Neural cell (in vitro differentiated cells): ENCODE measurements at regions not wholly inside any gene's neighbourhood (a gene's known extent, or its start where the extent isn't known, plus 50 kb on each side); places are given as distances from the start of the nearest gene placed in this dataset.

Source experiments
- H2AFZ ChIP-seq: fragments of 200-600, 300-800 bp; sonication (generic), shearing (Covaris generic); 2 replicates; pipeline ENCODE4 v1.6.0; 2014; ENCODE audit warnings: low read depth, mild to moderate bottlenecking, antibody characterized with exemption, low read length, moderate library complexity
- H3F3A ChIP-seq: fragments of 200-600 bp; shearing (Covaris generic); 2 replicates; pipeline ENCODE4 v1.6.1; 2016; ENCODE audit warnings: mild to moderate bottlenecking, moderate library complexity, mixed read lengths, antibody characterized with exemption, low read length; ENCODE audit not compliant: insufficient read depth, poor library complexity, severe bottlenecking
- H3K27ac ChIP-seq: fragments of 200-600, 300-800 bp; sonication (generic), shearing (Covaris generic); 2 replicates; pipeline ENCODE4 v1.5.1; 2014; ENCODE audit warnings: mild to moderate bottlenecking, low read length, moderate library complexity
- H3K27me3 ChIP-seq: fragments of 300-800, 200-600 bp; sonication (generic), shearing (Covaris generic); 2 replicates; pipeline ENCODE4 v1.6.0; 2014; ENCODE audit warnings: mild to moderate bottlenecking, low read depth, low read length, moderate library complexity; ENCODE audit not compliant: insufficient read depth
- H3K36me3 ChIP-seq: fragments of 300-800, 200-600 bp; sonication (generic), shearing (Covaris generic); 2 replicates; pipeline ENCODE4 v1.5.1; 2014; ENCODE audit warnings: mild to moderate bottlenecking, antibody characterized with exemption, low read length, moderate library complexity; ENCODE audit not compliant: insufficient read depth
- H3K4me2 ChIP-seq: fragments of 300-800, 200-600 bp; sonication (generic), shearing (Covaris generic); 2 replicates; pipeline ENCODE4 v1.6.0; 2014; ENCODE audit warnings: mild to moderate bottlenecking, low read length
- H3K4me3 ChIP-seq: fragments of 300-800, 200-600 bp; sonication (generic), shearing (Covaris generic); 2 replicates; pipeline ENCODE4 v1.5.1; 2014; ENCODE audit warnings: mild to moderate bottlenecking, low read length, moderate library complexity
- H3K79me2 ChIP-seq: fragments of 200-600 bp; shearing (Covaris generic); replicated peaks from 2 replicates; pipeline ENCODE4 v1.6.0; 2014; ENCODE audit warnings: mild to moderate bottlenecking, low read length, moderate library complexity; ENCODE audit not compliant: insufficient read depth
- H3K9ac ChIP-seq: fragments of 300-800, 200-600 bp; sonication (generic), shearing (Covaris generic); 2 replicates; pipeline ENCODE4 v1.6.1; 2016; ENCODE audit warnings: mild to moderate bottlenecking, low read length, mixed read lengths
- H3K9me2 ChIP-seq: fragments of 200-600 bp; shearing (Covaris generic); 2 replicates; pipeline ENCODE4 v1.6.1; 2016; ENCODE audit warnings: mild to moderate bottlenecking, low read length, mixed read lengths; ENCODE audit not compliant: insufficient read depth
- H3K9me3 ChIP-seq: fragments of 200-600, 300-800 bp; sonication (generic), shearing (Covaris generic); 2 replicates; pipeline ENCODE4 v1.6.1; 2016; ENCODE audit warnings: mild to moderate bottlenecking, mixed run types, low read length, moderate library complexity, mixed read lengths
- H4K20me1 ChIP-seq: fragments of 200-600 bp; shearing (Covaris generic); 2 replicates; pipeline ENCODE4 v1.6.1; 2016; ENCODE audit warnings: mild to moderate bottlenecking, mixed run types; ENCODE audit not compliant: insufficient read depth
- CTCF ChIP-seq: fragments of 450-650 bp; IDR thresholded peaks from 2 replicates; pipeline ENCODE4 v1.5.1; 2014; ENCODE audit warnings: antibody characterized with exemption, mild to moderate bottlenecking, moderate library complexity; ENCODE audit not compliant: poor library complexity, severe bottlenecking
- EP300 ChIP-seq: fragments of 450-650 bp; conservative IDR thresholded peaks from 2 replicates; pipeline ENCODE4 v1.6.1; 2014; ENCODE audit warnings: antibody characterized with exemption, mild to moderate bottlenecking, moderate library complexity; ENCODE audit not compliant: poor library complexity, severe bottlenecking
- EZH2 ChIP-seq: fragments of 200-600, 300-800 bp; shearing (Covaris generic), sonication (generic); IDR thresholded peaks from 2 replicates; pipeline ENCODE4 v1.6.1; 2014; ENCODE audit warnings: antibody characterized with exemption, low read length, borderline replicate concordance, mild to moderate bottlenecking; ENCODE audit not compliant: insufficient read depth, poor library complexity, severe bottlenecking
- MXI1 ChIP-seq: fragments of 450-650 bp; conservative IDR thresholded peaks from 2 replicates; pipeline ENCODE4 v1.6.1; 2014; ENCODE audit warnings: antibody characterized with exemption, mild to moderate bottlenecking; ENCODE audit not compliant: poor library complexity, severe bottlenecking
- POLR2AphosphoS5 ChIP-seq: IDR thresholded peaks from 2 replicates; pipeline ENCODE4 v1.6.1; 2012
- RAD21 ChIP-seq: fragments of 450-650 bp; conservative IDR thresholded peaks from 2 replicates; pipeline ENCODE4 v1.6.1; 2014; ENCODE audit warnings: antibody characterized with exemption, mild to moderate bottlenecking, moderate library complexity
- REST ChIP-seq: IDR thresholded peaks from 2 replicates; pipeline ENCODE4 v1.6.1; 2012; ENCODE audit warnings: borderline replicate concordance
- SMC3 ChIP-seq: fragments of 450-650 bp; conservative IDR thresholded peaks from 2 replicates; pipeline ENCODE4 v1.6.1; 2014; ENCODE audit warnings: antibody characterized with exemption, mild to moderate bottlenecking, moderate library complexity; ENCODE audit not compliant: poor library complexity
- TAF1 ChIP-seq: IDR thresholded peaks from 2 replicates; pipeline ENCODE4 v1.6.1; 2012; ENCODE audit warnings: low read depth

GRCh38 chr9:71629578-71630215 is 138.6 kb downstream of the CEMIP2 start:
- Histone ChIP-seq H3K27ac (no peak overlapping the region), H3K4me3 (no peak overlapping the region), H3K79me2 (no peaks in the 10 kb centered on the region), H3K27me3 (no peaks in the 10 kb centered on the region), H2AFZ (no peak overlapping the region), H3F3A (no peaks in the 10 kb centered on the region), H3K9me3 (no peaks in the 10 kb centered on the region), H3K9me2 (no peaks in the 10 kb centered on the region), H3K9ac (no peak overlapping the region), H3K36me3 (no peaks in the 10 kb centered on the region), H4K20me1 (no peaks in the 10 kb centered on the region), H3K4me2 (no peak overlapping the region)
- TF ChIP-seq EZH2 (no peak), EP300 (no peak), CTCF (no peak), MXI1 (no peak), TAF1 (no peak), SMC3 (no peak), RAD21 (no peak), POLR2AphosphoS5 (no peak), REST (no peak)

- no peak overlapping the region for H3K9ac ChIP-seq
- TF ChIP-seq MXI1: no peak
- no peak for TF ChIP-seq RAD21
- TF ChIP-seq POLR2AphosphoS5: no peak
- TF ChIP-seq REST: no peak
- no peak for TF ChIP-seq TAF1
- TF ChIP-seq CTCF: no peak
- TF ChIP-seq EP300: no peak
- TF ChIP-seq EZH2: no peak
- TF ChIP-seq SMC3: no peak
These were observed 140.1 kb downstream of the CEMIP2 start for GRCh38 chr9:71628247-71628646.

More at GRCh38 chr9:71628247-71628646, 140.1 kb downstream of the CEMIP2 start:
- Histone ChIP-seq H3K9me3 (no peaks in the 10 kb centered on the region), H3K27ac (no peak overlapping the region), H3K9me2 (no peaks in the 10 kb centered on the region), H3F3A (no peaks in the 10 kb centered on the region), H3K4me3 (no peak overlapping the region), H4K20me1 (no peaks in the 10 kb centered on the region), H3K79me2 (no peaks in the 10 kb centered on the region), H3K27me3 (no peaks in the 10 kb centered on the region), H3K4me2 (no peak overlapping the region), H2AFZ (no peak overlapping the region), H3K36me3 (no peaks in the 10 kb centered on the region)
